ENCODE measurements at regions not wholly inside any gene's neighbourhood (a gene's known extent, or its start where the extent isn't known, plus 50 kb on each side); places are given as distances from the start of the nearest gene placed in this dataset.
A peak's percentile ranks its signal among the peaks of the same experiment; 100 is the strongest.

- H3K4me2 ChIP-seq (ENCODE audit: insufficient read depth, low read length), result no peak overlapping the region
- H4K20me1 ChIP-seq (ENCODE audit: insufficient read depth, low read length), result no peaks in the 10 kb centered on the region
- H2AFZ ChIP-seq (ENCODE audit: low read depth, low read length), result 0 out of 2 replicates have a peak overlapping the region, but pooled peaks have one; percentile 14
- H3K4me1 ChIP-seq (ENCODE audit: insufficient read depth, low read length), result peaks cover 10% of the 10 kb centered on the region
- ATAC-seq (ENCODE audit: insufficient read depth, low read depth) (peak; percentile 86), DNase-seq (peak; percentile 17)
- no peaks in the 10 kb centered on the region for H3K36me3 ChIP-seq (ENCODE audit: insufficient read depth, low read length)
- H3K27ac ChIP-seq (ENCODE audit: low read length), result no peak overlapping the region
- TF ChIP-seq EZH2 (IDR thresholded peaks at IDR 0.05; ENCODE audit: borderline replicate concordance, low read depth, low read length, severe bottlenecking) (no peak), CTCF (IDR thresholded peaks at IDR 0.05; ENCODE audit: borderline replicate concordance, extremely low read depth, low read length, poor library complexity, severe bottlenecking) (no peak)
- no peaks in the 10 kb centered on the region for H3K27me3 ChIP-seq (ENCODE audit: insufficient read depth, low read length, poor library complexity)
- no peak overlapping the region for H3K9ac ChIP-seq (ENCODE audit: low read depth, low read length)
- H3K79me2 ChIP-seq (ENCODE audit: insufficient read depth, low read length), result no peaks in the 10 kb centered on the region
- H3K9me3 ChIP-seq (ENCODE audit: insufficient read depth, low read length, severe bottlenecking), result no peaks in the 10 kb centered on the region
- H3K4me3 ChIP-seq (ENCODE audit: low read depth in 1 of 2, low read length in 2 of 2), result no peak overlapping the region
Observed at GRCh38 chr5:120073722-120074121, 390.4 kb upstream of the PRR16 start.

DNA sequence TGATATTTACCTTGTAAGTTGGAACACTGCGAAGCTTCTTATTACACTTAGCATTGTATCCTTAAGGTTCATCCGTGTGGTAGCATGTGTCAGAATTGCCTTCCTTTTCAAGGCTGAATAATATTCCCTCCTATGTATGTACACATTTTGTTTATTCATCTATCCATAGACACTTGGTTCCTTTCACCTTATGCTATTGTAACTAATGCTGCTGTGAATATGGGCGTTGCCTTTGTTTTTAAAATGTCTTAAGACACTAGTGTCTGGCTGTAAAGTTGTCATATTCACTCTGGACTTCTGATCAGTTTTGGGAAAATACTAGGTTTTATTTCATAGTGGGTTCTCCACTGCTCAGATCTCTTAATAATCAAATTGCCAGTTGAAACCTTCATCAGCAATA, 383.3 kb upstream of the PRR16 start:
- Histone ChIP-seq H2AFZ (ENCODE audit: low read depth, low read length) (no peak overlapping the region), H3K36me3 (ENCODE audit: insufficient read depth, low read length) (no peaks in the 10 kb centered on the region), H4K20me1 (ENCODE audit: insufficient read depth, low read length) (no peaks in the 10 kb centered on the region), H3K4me1 (ENCODE audit: insufficient read depth, low read length) (no peaks in the 10 kb centered on the region), H3K4me3 (ENCODE audit: low read depth in 1 of 2, low read length in 2 of 2) (no peak overlapping the region), H3K27me3 (ENCODE audit: insufficient read depth, low read length, poor library complexity) (no peaks in the 10 kb centered on the region), H3K79me2 (ENCODE audit: insufficient read depth, low read length) (no peaks in the 10 kb centered on the region), H3K27ac (ENCODE audit: low read length) (no peak overlapping the region), H3K4me2 (ENCODE audit: insufficient read depth, low read length) (no peak overlapping the region), H3K9me3 (ENCODE audit: insufficient read depth, low read length, severe bottlenecking) (no peaks in the 10 kb centered on the region), H3K9ac (ENCODE audit: low read depth, low read length) (no peak overlapping the region)
- DNase-seq (no peak), ATAC-seq (ENCODE audit: insufficient read depth, low read depth) (no peak)
- TF ChIP-seq EZH2 (IDR thresholded peaks at IDR 0.05; ENCODE audit: borderline replicate concordance, low read depth, low read length, severe bottlenecking), result no peak
- no peak for TF ChIP-seq CTCF (IDR thresholded peaks at IDR 0.05; ENCODE audit: borderline replicate concordance, extremely low read depth, low read length, poor library complexity, severe bottlenecking)

- Histone ChIP-seq H3K27me3 (ENCODE audit: insufficient read depth, low read length, poor library complexity) (no peaks in the 10 kb centered on the region), H3K79me2 (ENCODE audit: insufficient read depth, low read length) (no peaks in the 10 kb centered on the region), H3K4me1 (ENCODE audit: insufficient read depth, low read length) (peaks cover 4% of the 10 kb centered on the region), H3K9ac (ENCODE audit: low read depth, low read length) (no peak overlapping the region), H2AFZ (ENCODE audit: low read depth, low read length) (no peak overlapping the region), H3K9me3 (ENCODE audit: insufficient read depth, low read length, severe bottlenecking) (no peaks in the 10 kb centered on the region), H3K27ac (ENCODE audit: low read length) (no peak overlapping the region), H4K20me1 (ENCODE audit: insufficient read depth, low read length) (no peaks in the 10 kb centered on the region), H3K4me3 (ENCODE audit: low read depth in 1 of 2, low read length in 2 of 2) (no peak overlapping the region), H3K4me2 (ENCODE audit: insufficient read depth, low read length) (no peak overlapping the region), H3K36me3 (ENCODE audit: insufficient read depth, low read length) (no peaks in the 10 kb centered on the region)
- DNase-seq (no peak), ATAC-seq (ENCODE audit: insufficient read depth, low read depth) (no peak)
- no peak for TF ChIP-seq CTCF (IDR thresholded peaks at IDR 0.05; ENCODE audit: borderline replicate concordance, extremely low read depth, low read length, poor library complexity, severe bottlenecking)
- no peak for TF ChIP-seq EZH2 (IDR thresholded peaks at IDR 0.05; ENCODE audit: borderline replicate concordance, low read depth, low read length, severe bottlenecking)
Observed at GRCh38 chr5:120082316-120083068, 381.6 kb upstream of the PRR16 start.
